SK-N-SH (cell line): ENCODE measurements at regions not wholly inside any gene's neighbourhood (a gene's known extent, or its start where the extent isn't known, plus 50 kb on each side); places are given as distances from the start of the nearest gene placed in this dataset.

Experiments used
- CTCF ChIA-PET: fragments of 300-600, 350-600 bp; formaldehyde crosslinking; extraction: SDS; loops from one replicate; lab custom pipeline; 2021; lab: Yijun Ruan, JAX
- POLR2A ChIA-PET: fragments of 350-600 bp; sonication (Branson Sonifier 250); formaldehyde crosslinking; extraction: SDS; loops from one replicate; lab custom pipeline; 2020; ENCODE audit warnings: antibody characterized with exemption, inconsistent platforms; lab: Yijun Ruan, JAX
- DNase-seq: peaks from one replicate; pipeline ENCODE4 v3.0.0; 2012
- H2AFZ ChIP-seq: fragments of 200-600 bp; sonication (generic); 2 replicates; pipeline ENCODE4 v1.8.1; 2016; ENCODE audit warnings: antibody characterized with exemption, mild to moderate bottlenecking, low read depth
- H3F3A ChIP-seq: fragments of 200-600 bp; sonication (generic); replicated peaks from 2 replicates; pipeline ENCODE3; 2016; ENCODE audit warnings: antibody characterized with exemption, mild to moderate bottlenecking; ENCODE audit not compliant: insufficient read depth
- H3K27ac ChIP-seq, 2 experiments: fragments of 200-500 bp in 1 of 2; fragments of 200-600 bp in 1 of 2; sonication (Bioruptor generic) in 1 of 2; sonication (generic), shearing (Covaris generic) in 1 of 2; 2 replicates each; pipeline versions ENCODE4 v1.5.1 to v1.6.1; 2014 to 2016; ENCODE audit warnings: low read depth in 2 of 2, inconsistent platforms in 1 of 2, low read length in 1 of 2, mild to moderate bottlenecking in 1 of 2, mixed read lengths in 1 of 2
- H3K27me3 ChIP-seq: fragments of 200-600 bp; sonication (generic), shearing (Covaris generic); 2 replicates; pipeline ENCODE4 v1.6.1; 2016; ENCODE audit warnings: mixed run types; ENCODE audit not compliant: insufficient read depth
- H3K36me3 ChIP-seq, 2 experiments: fragments of 200-500 bp in 1 of 2; fragments of 200-600 bp in 1 of 2; sonication (Bioruptor generic) in 1 of 2; sonication (generic) in 1 of 2; replicated peaks in 1 of 2; 2 replicates each; pipeline versions ENCODE3 to v1.5.1; 2014 to 2016; ENCODE audit warnings: low read length in 1 of 2, mild to moderate bottlenecking in 1 of 2; ENCODE audit not compliant: insufficient read depth in 2 of 2, control insufficient read depth in 1 of 2
- H3K4me1 ChIP-seq, 2 experiments: fragments of 200-500 bp in 1 of 2; fragments of 200-600 bp in 1 of 2; sonication (Bioruptor generic) in 1 of 2; sonication (generic), shearing (Covaris generic) in 1 of 2; 2 replicates each; pipeline versions ENCODE4 v1.5.1 to v1.6.1; 2014 to 2016; ENCODE audit warnings: low read depth in 1 of 2, low read length in 1 of 2, mixed run types in 1 of 2; ENCODE audit not compliant: insufficient read depth in 2 of 2, control insufficient read depth in 1 of 2
- H3K4me2 ChIP-seq: fragments of 200-600 bp; sonication (generic), shearing (Covaris generic); 2 replicates; pipeline ENCODE4 v1.6.1; 2017; ENCODE audit warnings: mixed run types
- H3K4me3 ChIP-seq, 2 experiments: fragments of 200-500 bp in 1 of 2; fragments of 200-600 bp in 1 of 2; sonication (Bioruptor generic) in 1 of 2; sonication (generic), shearing (Covaris generic) in 1 of 2; 2 replicates each; pipeline versions ENCODE4 v1.5.1 to v1.8.1; 2014 to 2016; ENCODE audit warnings: low read depth in 2 of 2, inconsistent platforms in 1 of 2, low read length in 1 of 2, mild to moderate bottlenecking in 1 of 2, mixed read lengths in 1 of 2, moderate library complexity in 1 of 2
- H3K79me2 ChIP-seq: fragments of 200-600 bp; sonication (generic); 2 replicates; pipeline ENCODE4 v1.8.1; 2017; ENCODE audit warnings: mild to moderate bottlenecking; ENCODE audit not compliant: insufficient read depth
- H3K9ac ChIP-seq: fragments of 200-600 bp; sonication (generic); 2 replicates; pipeline ENCODE4 v1.6.1; 2017; ENCODE audit warnings: mixed run types
- H3K9me2 ChIP-seq: fragments of 200-600 bp; sonication (generic); 2 replicates; pipeline ENCODE4 v1.6.1; 2017; ENCODE audit warnings: mixed run types
- H3K9me3 ChIP-seq: fragments of 200-600 bp; sonication (generic); 2 replicates; pipeline ENCODE4 v1.6.1; 2017; ENCODE audit warnings: mixed run types, mild to moderate bottlenecking, moderate library complexity
- H4K20me1 ChIP-seq: fragments of 200-600 bp; sonication (generic); 2 replicates; pipeline ENCODE4 v1.6.1; 2017; ENCODE audit warnings: mild to moderate bottlenecking, mixed run types; ENCODE audit not compliant: insufficient read depth
- CHD2 ChIP-seq: fragments of 150-350 bp; IDR thresholded peaks from 2 replicates; pipeline ENCODE4 v1.6.1; 2018; ENCODE audit warnings: low read length; ENCODE audit not compliant: partially characterized antibody
- CTCF ChIP-seq: fragments of 200-600 bp; sonication (generic); IDR thresholded peaks from 2 replicates; pipeline ENCODE4 v1.6.1; 2017; ENCODE audit warnings: antibody characterized with exemption, mild to moderate bottlenecking, moderate library complexity
- ELF1 ChIP-seq: IDR thresholded peaks from 2 replicates; pipeline ENCODE4 v1.4.0; 2012
- EZH2phosphoT487 ChIP-seq: fragments of 200-600 bp; sonication (generic); IDR thresholded peaks from 2 replicates; pipeline ENCODE4 v1.6.1; 2017; ENCODE audit warnings: low read depth, mixed run types, mild to moderate bottlenecking, antibody characterized with exemption, moderate library complexity, borderline replicate concordance
- FOSL2 ChIP-seq: IDR thresholded peaks from 2 replicates; pipeline ENCODE4 v1.4.0; 2012; ENCODE audit warnings: low read depth, mild to moderate bottlenecking, moderate library complexity, borderline replicate concordance
- GATA2 ChIP-seq: sonication (generic); formaldehyde crosslinking; IDR thresholded peaks from 2 replicates; pipeline ENCODE4 v1.5.0; 2020; ENCODE audit warnings: mild to moderate bottlenecking, missing genetic modification reagents
- IRF3 ChIP-seq: fragments of 150-350 bp; IDR thresholded peaks from 2 replicates; pipeline ENCODE4 v1.6.1; 2016; ENCODE audit warnings: mild to moderate bottlenecking, low read depth, low read length
- NRF1 ChIP-seq: IDR thresholded peaks from 2 replicates; pipeline ENCODE4 v1.6.1; 2012; ENCODE audit warnings: low read depth, mild to moderate bottlenecking, low read length
- POLR2AphosphoS5 ChIP-seq: IDR thresholded peaks from 2 replicates; pipeline ENCODE4 v1.6.1; 2012; ENCODE audit warnings: low read depth, low read length
- RCOR1 ChIP-seq: fragments of 150-350 bp; IDR thresholded peaks from 2 replicates; pipeline ENCODE4 v1.6.1; 2017; ENCODE audit warnings: antibody characterized with exemption, low read length
- RFX5 ChIP-seq: IDR thresholded peaks from 2 replicates; pipeline ENCODE4 v1.6.1; 2012; ENCODE audit warnings: mild to moderate bottlenecking, improper control_type of control experiment, low read length
- RXRA ChIP-seq: IDR thresholded peaks from 2 replicates; pipeline ENCODE4 v1.4.0; 2012; ENCODE audit warnings: low read depth, mild to moderate bottlenecking, borderline replicate concordance
- SMC3 ChIP-seq: IDR thresholded peaks from 2 replicates; pipeline ENCODE4 v1.6.1; 2012; ENCODE audit warnings: low read depth, low read length, improper control_type of control experiment
- TEAD4 ChIP-seq: IDR thresholded peaks from 2 replicates; pipeline ENCODE4 v1.4.0; 2012; ENCODE audit warnings: mild to moderate bottlenecking, borderline replicate concordance; ENCODE audit not compliant: insufficient read depth
- WGBS: methylation state at CpG from one replicate; pipeline ENCODE4 v1.1.6; 2017; ENCODE audit warnings: low lambda C conversion rate; 5-methylcytosine and 5-hydroxymethylcytosine counted together

GRCh38 chr7:118085000-118085399, 99.0 kb upstream of the LSM8 start (continued):
- TF ChIP-seq CTCF (no peak), EZH2phosphoT487 (no peak), FOSL2 (no peak), TEAD4 (no peak), CHD2 (no peak)

GRCh38 chr7:118087126-118087525, 96.8 kb upstream of the LSM8 start:
- H3K4me2 ChIP-seq: no peak overlapping the region
- WGBS: 2% methylated on average over 2 of the region's 2 CpGs
- DNase-seq: no peak
- H3K79me2 ChIP-seq: no peaks in the 10 kb centered on the region
- H3K4me3 ChIP-seq: no peak overlapping the region
- no peak overlapping the region for H2AFZ ChIP-seq
- no peaks in the 10 kb centered on the region for H4K20me1 ChIP-seq
- H3K36me3 ChIP-seq: no peaks in the 10 kb centered on the region
- CTCF ChIA-PET: interaction anchor here (0.6 kb wide), 1 partner anchor 383 kb away, joined by 3 read pairs; no protein-coding TSS in a partner anchor
- H3K27me3 ChIP-seq: 0 out of 2 replicates have a peak, but pooled peaks cover 5% of the 10 kb centered on the region
- TF ChIP-seq RXRA (no peak), CTCF (no peak), NRF1 (no peak), RCOR1 (no peak), SMC3 (no peak), RFX5 (no peak), ELF1 (no peak), IRF3 (no peak), POLR2AphosphoS5 (no peak), GATA2 (CRISPR knock-in tag) (no peak)
- TF ChIP-seq, all 33 proteins: peak for 0
- H3K9me2 ChIP-seq: no peaks in the 10 kb centered on the region
- no peak overlapping the region for H3K27ac ChIP-seq
- H3K4me1 ChIP-seq: no peaks in the 10 kb centered on the region
- H3F3A ChIP-seq: no peaks in the 10 kb centered on the region
- H3K9me3 ChIP-seq: no peaks in the 10 kb centered on the region
- POLR2A ChIA-PET: no interaction called here
- no peak overlapping the region for H3K9ac ChIP-seq
